ENCODE measurements at regions not wholly inside any gene's neighbourhood (a gene's known extent, or its start where the extent isn't known, plus 50 kb on each side); places are given as distances from the start of the nearest gene placed in this dataset.

DNA sequence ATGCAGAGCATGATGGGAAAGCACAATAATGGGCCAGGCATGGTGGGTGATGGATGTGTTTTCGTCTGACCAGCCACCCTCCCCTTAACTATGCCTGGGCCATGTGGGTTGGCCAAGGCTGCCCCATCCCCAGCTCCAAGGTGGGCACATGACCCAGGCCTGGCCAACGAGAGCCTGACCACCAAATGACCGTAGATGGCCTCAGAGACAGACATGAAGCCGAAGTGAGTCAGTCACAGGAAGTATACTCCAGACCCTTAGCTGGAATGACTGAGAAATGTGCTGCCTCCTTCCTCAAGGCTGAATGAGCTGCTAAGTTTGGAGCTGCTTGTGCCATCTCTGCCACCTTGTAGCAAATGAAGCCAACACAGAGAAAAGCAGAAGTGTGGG lies 233.6 kb downstream of the BCL11B start:
- Histone ChIP-seq H3K4me1 (ENCODE audit: control insufficient read depth in 2 of 3, insufficient read depth in 2 of 3, low read depth in 1 of 3, low read length in 3 of 3) (peaks cover 0 to 2% (median 0%) of the 10 kb centered on the region in 3 donors), H3K36me3 (ENCODE audit: control insufficient read depth in 2 of 3, insufficient read depth in 3 of 3, low read length in 3 of 3) (no peaks in the 10 kb centered on the region), H3K27me3 (ENCODE audit: control insufficient read depth, insufficient read depth, low read length) (no peaks in the 10 kb centered on the region), H3K9ac (ENCODE audit: low read length in 3 of 3) (no peak overlapping the region), H3K27ac (ENCODE audit: low read depth in 2 of 2, low read length in 2 of 2) (no peak overlapping the region), H3K4me3 (ENCODE audit: low read length in 3 of 3) (no peak overlapping the region), H3K9me3 (ENCODE audit: control insufficient read depth in 2 of 3, insufficient read depth in 1 of 3, low read length in 3 of 3) (no peaks in the 10 kb centered on the region)
- no peak for TF ChIP-seq CTCF (IDR thresholded peaks at IDR 0.05; ENCODE audit: borderline replicate concordance, extremely low read depth, insufficient read depth)
- intact Hi-C loops (cut with DNase I): no loop called here
- DNase-seq (no peak), FAIRE-seq (no peak)

DNA sequence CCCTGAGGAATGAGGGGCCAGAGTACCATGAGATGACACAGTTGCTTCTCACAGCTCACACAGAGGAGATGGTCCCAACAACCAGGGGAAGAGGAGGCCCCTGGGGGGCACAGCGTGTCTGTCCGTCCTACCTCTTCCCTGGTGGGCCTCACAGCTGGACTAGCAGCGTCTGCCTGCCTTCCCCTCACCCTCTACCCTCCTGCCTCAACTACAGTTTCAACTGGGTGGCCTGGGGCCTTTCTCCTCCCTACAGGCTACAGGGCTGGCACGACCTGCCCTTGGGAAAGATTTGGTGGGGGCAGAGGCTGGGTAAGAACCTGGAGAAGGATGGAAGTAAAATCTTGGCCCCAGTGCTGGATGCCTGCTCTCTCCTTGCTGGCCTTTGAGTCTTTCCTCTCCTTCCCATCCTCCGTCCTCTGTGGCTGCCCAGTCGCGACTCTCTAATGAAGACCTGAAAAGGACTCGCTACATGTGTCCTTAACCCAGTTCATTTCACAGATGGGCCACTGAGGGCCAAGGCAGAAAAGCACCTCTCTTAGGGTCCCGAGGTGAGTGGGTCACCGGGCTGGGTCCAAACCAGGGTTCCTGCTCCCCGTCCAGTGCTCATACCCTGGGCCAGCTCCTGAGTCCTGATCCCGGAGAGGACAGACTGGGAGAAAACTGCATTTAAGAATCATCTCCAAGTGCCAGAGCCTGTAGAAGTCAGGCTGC lies 232.5 kb downstream of the BCL11B start:
- Histone ChIP-seq H3K4me1 (ENCODE audit: control insufficient read depth in 2 of 3, insufficient read depth in 2 of 3, low read depth in 1 of 3, low read length in 3 of 3) (peaks cover 0 to 2% (median 0%) of the 10 kb centered on the region in 3 donors), H3K9me3 (ENCODE audit: control insufficient read depth in 2 of 3, insufficient read depth in 1 of 3, low read length in 3 of 3) (no peaks in the 10 kb centered on the region), H3K27me3 (ENCODE audit: control insufficient read depth, insufficient read depth, low read length) (no peaks in the 10 kb centered on the region), H3K9ac (ENCODE audit: low read length in 3 of 3) (no peak overlapping the region), H3K4me3 (ENCODE audit: low read length in 3 of 3) (no peak overlapping the region), H3K36me3 (ENCODE audit: control insufficient read depth in 2 of 3, insufficient read depth in 3 of 3, low read length in 3 of 3) (no peaks in the 10 kb centered on the region), H3K27ac (ENCODE audit: low read depth in 2 of 2, low read length in 2 of 2) (no peak overlapping the region)
- no peak for TF ChIP-seq CTCF (IDR thresholded peaks at IDR 0.05; ENCODE audit: borderline replicate concordance, extremely low read depth, insufficient read depth)
- DNase-seq: no peak
- intact Hi-C loops (cut with DNase I): no loop called here
- FAIRE-seq: no peak

DNA sequence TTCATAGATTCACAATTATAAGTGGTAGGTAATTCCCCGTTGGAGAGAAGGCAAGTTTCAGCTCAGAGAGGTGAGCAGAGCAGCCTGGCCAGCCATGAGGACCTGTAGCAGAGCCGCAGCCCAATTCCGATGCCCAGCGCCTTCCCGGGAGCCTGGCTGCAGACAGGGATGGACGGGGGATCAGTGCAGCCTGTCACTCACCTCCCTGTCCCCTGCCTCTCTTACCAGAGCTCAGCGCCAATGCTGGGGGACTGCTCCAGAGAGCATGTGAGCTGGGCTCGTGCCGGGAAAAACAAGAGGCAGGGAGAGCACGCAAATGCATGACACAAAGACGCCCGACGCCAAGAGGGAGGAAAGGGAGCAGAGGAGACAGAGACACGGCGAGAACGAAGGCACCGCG lies 231.9 kb downstream of the BCL11B start:
- FAIRE-seq (no peak), DNase-seq (peak in 1 of 5 donors; percentile 49)
- H3K9me3 ChIP-seq (ENCODE audit: control insufficient read depth in 2 of 3, insufficient read depth in 1 of 3, low read length in 3 of 3): peaks cover 0 to under 1% (median 0%) of the 10 kb centered on the region in 3 donors
- H3K4me3 ChIP-seq (ENCODE audit: low read length in 3 of 3): no peak overlapping the region
- H3K27ac ChIP-seq (ENCODE audit: low read depth in 2 of 2, low read length in 2 of 2): no peak overlapping the region
- H3K36me3 ChIP-seq (ENCODE audit: control insufficient read depth in 2 of 3, insufficient read depth in 3 of 3, low read length in 3 of 3): no peaks in the 10 kb centered on the region
- no peaks in the 10 kb centered on the region for H3K27me3 ChIP-seq (ENCODE audit: control insufficient read depth, insufficient read depth, low read length)
- peaks cover 0 to 2% (median 0%) of the 10 kb centered on the region in 3 donors for H3K4me1 ChIP-seq (ENCODE audit: control insufficient read depth in 2 of 3, insufficient read depth in 2 of 3, low read depth in 1 of 3, low read length in 3 of 3)
- TF ChIP-seq CTCF (IDR thresholded peaks at IDR 0.05; ENCODE audit: borderline replicate concordance, extremely low read depth, insufficient read depth): no peak
- H3K9ac ChIP-seq (ENCODE audit: low read length in 3 of 3): no peak overlapping the region
- intact Hi-C loops (cut with DNase I): no loop called here

Measured in kidney (tissue), 13 donors.